HEK293 (cell line): ENCODE measurements at regions not wholly inside any gene's neighbourhood (a gene's known extent, or its start where the extent isn't known, plus 50 kb on each side); places are given as distances from the start of the nearest gene placed in this dataset.

ENCODE experiments used
- CTCF ChIA-PET: fragments of 350-600 bp; formaldehyde crosslinking; extraction: SDS; loops from one replicate; lab custom pipeline; 2021; ENCODE audit warnings: antibody characterized with exemption; lab: Yijun Ruan, JAX
- POLR2A ChIA-PET: fragments of 300-600 bp; formaldehyde crosslinking; extraction: SDS; loops from one replicate; lab custom pipeline; 2020; ENCODE audit warnings: antibody characterized with exemption, inconsistent platforms; lab: Yijun Ruan, JAX
- H3K27ac ChIP-seq: fragments of 200-500 bp; sonication (Bioruptor generic); 2 replicates; pipeline ENCODE4 v1.5.1; 2014; ENCODE audit warnings: low read depth, low read length, control low read depth, inconsistent platforms; ENCODE audit errors: extremely low read depth
- H3K36me3 ChIP-seq, 2 experiments: fragments of 200-500 bp in 1 of 2; sonication (Bioruptor generic) in 1 of 2; 1 replicate in 1 of 2; 2 replicates in 1 of 2; pipeline ENCODE4 v1.5.1; 2014 to 2017; ENCODE audit warnings: inconsistent platforms in 2 of 2, low read length in 2 of 2; ENCODE audit not compliant: control insufficient read depth in 2 of 2, insufficient read depth in 1 of 2
- H3K4me1 ChIP-seq: fragments of 200-500 bp; sonication (Bioruptor generic); 2 replicates; pipeline ENCODE4 v1.5.1; 2014; ENCODE audit warnings: mild to moderate bottlenecking, low read length, inconsistent platforms; ENCODE audit not compliant: control insufficient read depth, insufficient read depth
- H3K4me3 ChIP-seq: 2 replicates; pipeline ENCODE4 v1.5.1; 2011; ENCODE audit warnings: low read depth, mild to moderate bottlenecking, control low read depth, low read length, moderate library complexity
- H3K9me3 ChIP-seq: fragments of 200-500 bp; sonication (Bioruptor generic); 2 replicates; pipeline ENCODE4 v1.5.1; 2014; ENCODE audit warnings: low read depth, low read length, inconsistent platforms; ENCODE audit not compliant: control insufficient read depth, insufficient read depth
- AEBP2 ChIP-seq: fragments of 450-650 bp; formaldehyde crosslinking; IDR thresholded peaks from 2 replicates; pipeline ENCODE4 v1.5.1; 2016; ENCODE audit warnings: missing biosample characterization, missing genetic modification characterization, borderline replicate concordance
- ELK4 ChIP-seq: IDR thresholded peaks from 2 replicates; pipeline ENCODE4 v1.6.1; 2011; ENCODE audit warnings: mild to moderate bottlenecking, low read depth, low read length, borderline replicate concordance
- FEZF1 ChIP-seq: fragments of 450-650 bp; formaldehyde crosslinking; IDR thresholded peaks from 2 replicates; pipeline ENCODE4 v1.5.1; 2016; ENCODE audit warnings: missing biosample characterization, missing genetic modification characterization
- GLI4 ChIP-seq: fragments of 450-650 bp; formaldehyde crosslinking; IDR thresholded peaks from 2 replicates; pipeline ENCODE4 v1.5.1; 2016; ENCODE audit warnings: missing biosample characterization, missing genetic modification characterization
- MEIS1 ChIP-seq: sonication (generic); formaldehyde crosslinking; IDR thresholded peaks from 2 replicates; pipeline ENCODE4 v1.8.1; 2022; ENCODE audit warnings: missing genetic modification reagents, mild to moderate bottlenecking, borderline replicate concordance
- MZF1 ChIP-seq: fragments of 450-650 bp; formaldehyde crosslinking; IDR thresholded peaks from 2 replicates; pipeline ENCODE4 v1.5.1; 2017; ENCODE audit warnings: missing biosample characterization, missing genetic modification characterization, borderline replicate concordance
- REPIN1 ChIP-seq: fragments of 450-650 bp; formaldehyde crosslinking; IDR thresholded peaks from 2 replicates; pipeline ENCODE4 v1.5.1; 2017; ENCODE audit warnings: missing biosample characterization, missing genetic modification characterization, low read depth
- TRIM28 ChIP-seq: IDR thresholded peaks from 2 replicates; pipeline ENCODE4 v1.6.1; 2011; ENCODE audit warnings: low read length, control low read depth, borderline replicate concordance
- ZBTB7A ChIP-seq: fragments of 450-650 bp; formaldehyde crosslinking; IDR thresholded peaks from 2 replicates; pipeline ENCODE4 v1.5.1; 2016; ENCODE audit warnings: low read depth, missing biosample characterization, missing genetic modification characterization
- ZNF121 ChIP-seq: fragments of 450-650 bp; formaldehyde crosslinking; IDR thresholded peaks from 2 replicates; pipeline ENCODE4 v1.5.1; 2016; ENCODE audit warnings: missing biosample characterization, missing genetic modification characterization
- ZNF155 ChIP-seq: fragments of 450-650 bp; formaldehyde crosslinking; IDR thresholded peaks from 2 replicates; pipeline ENCODE4 v1.5.1; 2016; ENCODE audit warnings: missing biosample characterization, missing genetic modification characterization
- ZNF2 ChIP-seq: fragments of 450-650 bp; formaldehyde crosslinking; IDR thresholded peaks from 2 replicates; pipeline ENCODE4 v1.5.1; 2016; ENCODE audit warnings: missing biosample characterization, missing genetic modification characterization
- ZNF398 ChIP-seq: fragments of 450-650 bp; formaldehyde crosslinking; IDR thresholded peaks from 2 replicates; pipeline ENCODE4 v1.5.1; 2017; ENCODE audit warnings: missing biosample characterization, missing genetic modification characterization
- ZNF549 ChIP-seq: fragments of 450-650 bp; IDR thresholded peaks from 2 replicates; pipeline ENCODE4 v1.5.1; 2018; ENCODE audit warnings: missing biosample characterization, missing genetic modification characterization, mild to moderate bottlenecking, inconsistent platforms, moderate library complexity
- ZNF623 ChIP-seq: fragments of 450-650 bp; formaldehyde crosslinking; IDR thresholded peaks from 2 replicates; pipeline ENCODE4 v1.5.1; 2016; ENCODE audit warnings: missing biosample characterization, missing genetic modification characterization
- ZNF664 ChIP-seq: fragments of 450-650 bp; formaldehyde crosslinking; IDR thresholded peaks from 2 replicates; pipeline ENCODE4 v1.5.1; 2016; ENCODE audit warnings: missing biosample characterization, missing genetic modification characterization
- ZNF701 ChIP-seq: fragments of 450-650 bp; formaldehyde crosslinking; IDR thresholded peaks from 2 replicates; pipeline ENCODE4 v1.5.1; 2016; ENCODE audit warnings: missing biosample characterization, missing genetic modification characterization
- ZNF830 ChIP-seq: fragments of 450-650 bp; IDR thresholded peaks from 2 replicates; pipeline ENCODE4 v1.5.0; 2018; ENCODE audit warnings: missing biosample characterization, missing genetic modification characterization, low read depth, mild to moderate bottlenecking, moderate library complexity
- TF ChIP-seq, protein P1 (sequence below): fragments of 450-650 bp; formaldehyde crosslinking; IDR thresholded peaks from 2 replicates; pipeline ENCODE4 v1.5.1; 2016; ENCODE audit warnings: missing biosample characterization, missing genetic modification characterization
- TF ChIP-seq, protein P2 (sequence below): fragments of 450-650 bp; formaldehyde crosslinking; IDR thresholded peaks from 2 replicates; pipeline ENCODE4 v1.5.1; 2016; ENCODE audit warnings: missing biosample characterization, missing genetic modification characterization, low read depth
- TF ChIP-seq, protein P3 (sequence below): fragments of 450-650 bp; formaldehyde crosslinking; IDR thresholded peaks from 2 replicates; pipeline ENCODE4 v1.5.1; 2016; ENCODE audit warnings: missing biosample characterization, missing genetic modification characterization

DNA sequence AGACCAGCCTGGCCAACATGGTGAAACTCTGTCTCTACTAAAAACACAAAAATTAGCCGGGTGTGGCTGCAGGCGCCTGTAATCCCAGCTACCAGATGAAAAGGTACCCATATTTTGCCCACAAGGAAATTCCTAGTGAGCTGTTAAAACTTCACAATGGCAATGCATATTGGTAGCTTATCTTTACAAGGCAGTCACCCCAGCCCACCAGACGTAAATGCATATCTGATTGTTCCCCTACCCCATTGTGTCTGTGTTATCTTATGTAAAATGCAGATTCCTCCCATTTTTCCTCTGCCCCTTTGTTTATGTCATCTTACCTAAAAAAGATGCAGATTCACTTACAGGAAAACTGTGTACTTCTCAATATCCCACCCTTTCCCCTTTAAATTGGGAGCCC, 103.1 kb upstream of the SLC2A1 start (continued):
- TF ChIP-seq, protein P1, sequence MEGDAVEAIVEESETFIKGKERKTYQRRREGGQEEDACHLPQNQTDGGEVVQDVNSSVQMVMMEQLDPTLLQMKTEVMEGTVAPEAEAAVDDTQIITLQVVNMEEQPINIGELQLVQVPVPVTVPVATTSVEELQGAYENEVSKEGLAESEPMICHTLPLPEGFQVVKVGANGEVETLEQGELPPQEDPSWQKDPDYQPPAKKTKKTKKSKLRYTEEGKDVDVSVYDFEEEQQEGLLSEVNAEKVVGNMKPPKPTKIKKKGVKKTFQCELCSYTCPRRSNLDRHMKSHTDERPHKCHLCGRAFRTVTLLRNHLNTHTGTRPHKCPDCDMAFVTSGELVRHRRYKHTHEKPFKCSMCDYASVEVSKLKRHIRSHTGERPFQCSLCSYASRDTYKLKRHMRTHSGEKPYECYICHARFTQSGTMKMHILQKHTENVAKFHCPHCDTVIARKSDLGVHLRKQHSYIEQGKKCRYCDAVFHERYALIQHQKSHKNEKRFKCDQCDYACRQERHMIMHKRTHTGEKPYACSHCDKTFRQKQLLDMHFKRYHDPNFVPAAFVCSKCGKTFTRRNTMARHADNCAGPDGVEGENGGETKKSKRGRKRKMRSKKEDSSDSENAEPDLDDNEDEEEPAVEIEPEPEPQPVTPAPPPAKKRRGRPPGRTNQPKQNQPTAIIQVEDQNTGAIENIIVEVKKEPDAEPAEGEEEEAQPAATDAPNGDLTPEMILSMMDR: no peak
- TF ChIP-seq, protein P2, sequence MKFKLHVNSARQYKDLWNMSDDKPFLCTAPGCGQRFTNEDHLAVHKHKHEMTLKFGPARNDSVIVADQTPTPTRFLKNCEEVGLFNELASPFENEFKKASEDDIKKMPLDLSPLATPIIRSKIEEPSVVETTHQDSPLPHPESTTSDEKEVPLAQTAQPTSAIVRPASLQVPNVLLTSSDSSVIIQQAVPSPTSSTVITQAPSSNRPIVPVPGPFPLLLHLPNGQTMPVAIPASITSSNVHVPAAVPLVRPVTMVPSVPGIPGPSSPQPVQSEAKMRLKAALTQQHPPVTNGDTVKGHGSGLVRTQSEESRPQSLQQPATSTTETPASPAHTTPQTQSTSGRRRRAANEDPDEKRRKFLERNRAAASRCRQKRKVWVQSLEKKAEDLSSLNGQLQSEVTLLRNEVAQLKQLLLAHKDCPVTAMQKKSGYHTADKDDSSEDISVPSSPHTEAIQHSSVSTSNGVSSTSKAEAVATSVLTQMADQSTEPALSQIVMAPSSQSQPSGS (tag by site-specific recombination): no peak
- no peak for TF ChIP-seq ZNF623
- no peak for TF ChIP-seq FEZF1
- TF ChIP-seq ZNF701 (tag by site-specific recombination): no peak
- no peak for TF ChIP-seq ZNF664
- no peak for TF ChIP-seq ZNF549 (tag by site-specific recombination)
- no peak for TF ChIP-seq GLI4
- TF ChIP-seq ZBTB7A: no peak
- TF ChIP-seq MEIS1 (CRISPR knock-in tag): no peak
- no peak for TF ChIP-seq ZNF830
- no peak for TF ChIP-seq ZNF2 (tag by site-specific recombination)
- no peak for TF ChIP-seq ZNF121 (tag by site-specific recombination)

DNA sequence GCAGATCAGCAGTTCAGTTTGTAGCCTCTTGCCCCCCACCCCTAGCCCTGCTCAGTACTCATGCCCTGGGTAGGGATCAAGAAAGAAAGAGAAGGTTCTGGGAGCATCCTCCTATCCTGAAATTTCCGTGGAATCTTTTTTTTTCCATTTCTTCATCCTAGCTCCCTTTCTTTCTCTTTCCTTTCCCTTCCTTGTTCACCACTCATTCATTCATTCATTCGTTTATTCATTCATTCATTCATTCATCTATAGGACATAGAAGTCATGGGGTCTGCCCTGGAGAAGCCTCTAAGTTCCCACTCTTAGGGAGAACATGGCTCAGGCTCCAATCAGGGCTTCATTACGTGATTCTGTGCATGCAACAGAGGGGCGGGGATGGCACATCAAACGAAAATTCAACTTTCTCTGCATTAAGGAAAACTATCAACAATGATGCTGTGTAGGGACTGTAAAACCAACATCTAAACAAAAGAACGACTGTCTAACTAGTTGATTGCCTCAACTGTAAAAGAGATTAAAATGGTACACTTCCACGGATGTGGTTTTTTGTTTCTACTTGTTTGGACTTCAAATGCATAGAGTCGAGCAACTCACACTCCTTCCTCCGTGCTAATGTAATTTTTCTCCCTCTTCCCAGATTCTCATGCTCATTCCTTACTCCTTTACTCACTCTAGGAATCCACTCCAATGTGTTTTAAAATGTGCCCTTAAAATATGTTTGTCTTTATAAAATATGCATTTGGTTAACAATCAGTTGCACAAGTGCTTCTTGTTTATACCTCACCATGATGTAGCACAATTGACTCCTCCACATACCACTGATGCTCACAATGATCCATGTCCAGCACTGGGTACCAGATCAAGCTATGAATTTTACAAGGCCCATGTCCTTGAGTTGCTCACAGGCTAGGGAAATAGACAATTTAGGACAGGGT, 101.2 kb upstream of the SLC2A1 start:
- TF ChIP-seq ELK4 (no peak), ZBTB7A (no peak), ZNF398 (tag by site-specific recombination) (no peak), REPIN1 (no peak), AEBP2 (no peak), ZNF155 (tag by site-specific recombination) (no peak), MZF1 (tag by site-specific recombination) (no peak), TRIM28 (no peak)
- TF ChIP-seq, protein P3, sequence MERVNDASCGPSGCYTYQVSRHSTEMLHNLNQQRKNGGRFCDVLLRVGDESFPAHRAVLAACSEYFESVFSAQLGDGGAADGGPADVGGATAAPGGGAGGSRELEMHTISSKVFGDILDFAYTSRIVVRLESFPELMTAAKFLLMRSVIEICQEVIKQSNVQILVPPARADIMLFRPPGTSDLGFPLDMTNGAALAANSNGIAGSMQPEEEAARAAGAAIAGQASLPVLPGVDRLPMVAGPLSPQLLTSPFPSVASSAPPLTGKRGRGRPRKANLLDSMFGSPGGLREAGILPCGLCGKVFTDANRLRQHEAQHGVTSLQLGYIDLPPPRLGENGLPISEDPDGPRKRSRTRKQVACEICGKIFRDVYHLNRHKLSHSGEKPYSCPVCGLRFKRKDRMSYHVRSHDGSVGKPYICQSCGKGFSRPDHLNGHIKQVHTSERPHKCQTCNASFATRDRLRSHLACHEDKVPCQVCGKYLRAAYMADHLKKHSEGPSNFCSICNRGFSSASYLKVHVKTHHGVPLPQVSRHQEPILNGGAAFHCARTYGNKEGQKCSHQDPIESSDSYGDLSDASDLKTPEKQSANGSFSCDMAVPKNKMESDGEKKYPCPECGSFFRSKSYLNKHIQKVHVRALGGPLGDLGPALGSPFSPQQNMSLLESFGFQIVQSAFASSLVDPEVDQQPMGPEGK: no peak
- Histone ChIP-seq H3K36me3 (no peaks in the 10 kb centered on the region), H3K4me1 (no peaks in the 10 kb centered on the region), H3K9me3 (no peaks in the 10 kb centered on the region), H3K27ac (no peak overlapping the region), H3K4me3 (no peak overlapping the region)
- CTCF ChIA-PET: interaction anchor here (0.6 to 1.6 kb wide), 3 partner anchors 14 to 926 kb away, joined by 3 to 6 read pairs (median 5); no protein-coding TSS in a partner anchor
- POLR2A ChIA-PET: interaction anchor here (0.8 to 1.6 kb wide), 2 partner anchors 14 to 293 kb away, joined by 3 to 5 read pairs; partner anchors contain the start of genes C1orf50 and P3H1
